ENCODE measurements at regions not wholly inside any gene's neighbourhood (a gene's known extent, or its start where the extent isn't known, plus 50 kb on each side); places are given as distances from the start of the nearest gene placed in this dataset.

DNA sequence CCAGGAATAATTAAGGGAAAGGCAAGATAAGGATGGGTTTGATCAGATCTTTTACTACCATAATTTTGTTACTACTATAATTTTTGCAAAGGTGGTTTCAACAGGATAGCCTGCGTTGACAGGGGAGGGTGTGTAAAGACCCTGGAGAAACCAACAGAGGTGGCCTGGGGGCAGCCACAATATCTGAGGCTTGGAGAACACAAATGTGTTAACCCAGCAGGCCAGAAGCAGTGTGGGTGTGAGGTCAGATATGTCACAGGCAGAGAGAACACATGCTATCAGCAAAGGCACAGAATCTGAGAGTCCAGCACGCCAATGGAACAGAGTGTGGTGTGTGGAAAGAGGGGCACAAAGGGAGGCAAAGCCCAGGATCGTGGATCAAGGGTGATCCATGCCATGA is 399.4 kb upstream of the TRIB2 start:
- no peak for DNase-seq (ENCODE audit: low read depth)
- Histone ChIP-seq H3K4me1 (ENCODE audit: control insufficient read depth, insufficient read depth, low read length) (peaks cover 50% of the 10 kb centered on the region), H3K27me3 (replicated peaks; ENCODE audit: control insufficient read depth, insufficient read depth, low read length) (no peaks in the 10 kb centered on the region), H3K4me3 (ENCODE audit: low read length) (no peak overlapping the region), H3K36me3 (ENCODE audit: control insufficient read depth, insufficient read depth, low read length, severe bottlenecking) (no peaks in the 10 kb centered on the region), H3K9ac (ENCODE audit: low read length) (no peak overlapping the region), H3K9me3 (ENCODE audit: control insufficient read depth, low read length) (no peaks in the 10 kb centered on the region)

- DNase-seq (ENCODE audit: low read depth) = peak; percentile 84
- Histone ChIP-seq H3K9me3 (ENCODE audit: control insufficient read depth, low read length) (no peaks in the 10 kb centered on the region), H3K4me3 (ENCODE audit: low read length) (no peak overlapping the region), H3K36me3 (ENCODE audit: control insufficient read depth, insufficient read depth, low read length, severe bottlenecking) (no peaks in the 10 kb centered on the region), H3K9ac (ENCODE audit: low read length) (no peak overlapping the region), H3K27me3 (replicated peaks; ENCODE audit: control insufficient read depth, insufficient read depth, low read length) (no peaks in the 10 kb centered on the region), H3K4me1 (ENCODE audit: control insufficient read depth, insufficient read depth, low read length) (peaks cover 50% of the 10 kb centered on the region)
Measured at GRCh38 chr2:12317814-12318426, 398.8 kb upstream of the TRIB2 start.

- peak; percentile 83 for DNase-seq (ENCODE audit: low read depth)
- no peaks in the 10 kb centered on the region for H3K36me3 ChIP-seq (ENCODE audit: control insufficient read depth, insufficient read depth, low read length, severe bottlenecking)
- H3K9ac ChIP-seq (ENCODE audit: low read length) = no peak overlapping the region
- H3K4me3 ChIP-seq (ENCODE audit: low read length) = no peak overlapping the region
- peaks cover 51% of the 10 kb centered on the region for H3K4me1 ChIP-seq (ENCODE audit: control insufficient read depth, insufficient read depth, low read length)
- no peaks in the 10 kb centered on the region for H3K27me3 ChIP-seq (replicated peaks; ENCODE audit: control insufficient read depth, insufficient read depth, low read length)
- no peaks in the 10 kb centered on the region for H3K9me3 ChIP-seq (ENCODE audit: control insufficient read depth, low read length)
Measured at GRCh38 chr2:12318427-12319057, 398.2 kb upstream of the TRIB2 start.

- Histone ChIP-seq H3K4me1 (ENCODE audit: control insufficient read depth, insufficient read depth, low read length) (peaks cover 45% of the 10 kb centered on the region), H3K9me3 (ENCODE audit: control insufficient read depth, low read length) (no peaks in the 10 kb centered on the region), H3K27me3 (replicated peaks; ENCODE audit: control insufficient read depth, insufficient read depth, low read length) (no peaks in the 10 kb centered on the region), H3K9ac (ENCODE audit: low read length) (no peak overlapping the region), H3K4me3 (ENCODE audit: low read length) (peak overlapping the region; percentile 18), H3K36me3 (ENCODE audit: control insufficient read depth, insufficient read depth, low read length, severe bottlenecking) (no peaks in the 10 kb centered on the region)
- DNase-seq (ENCODE audit: low read depth) = no peak
Measured at GRCh38 chr2:12320027-12320734, 396.6 kb upstream of the TRIB2 start.

DNA sequence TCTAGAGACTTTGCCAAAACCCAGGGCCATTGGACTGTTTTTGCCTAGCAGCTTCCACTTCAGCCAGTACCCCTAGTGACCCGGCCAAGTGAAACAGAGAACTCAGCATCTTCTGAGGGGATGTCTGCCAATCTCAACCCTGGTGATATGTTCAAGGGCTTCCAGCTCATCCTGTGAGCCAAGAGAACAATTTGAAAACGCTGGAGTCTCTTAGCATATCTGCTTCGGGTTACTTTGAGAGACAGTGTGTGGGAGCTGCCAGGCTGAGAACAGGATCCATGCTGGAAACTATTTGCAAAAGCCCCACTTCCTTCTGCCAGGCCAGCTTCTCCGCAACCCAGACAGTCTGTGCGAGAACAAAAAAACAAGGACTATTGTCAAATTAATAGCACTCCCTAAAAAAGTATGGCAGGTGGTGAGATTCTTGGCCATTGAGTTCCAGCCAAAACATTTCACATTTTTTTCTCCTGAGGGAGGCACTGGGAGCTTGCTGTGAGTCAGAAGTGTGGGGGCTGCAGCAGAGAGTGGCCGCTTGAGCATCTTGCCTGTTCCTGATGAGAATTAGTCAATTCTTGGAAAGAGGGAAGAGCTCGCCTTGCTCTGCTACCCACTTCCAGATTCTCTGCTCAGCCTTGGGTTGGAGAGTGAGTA is 395.6 kb upstream of the TRIB2 start:
- no peaks in the 10 kb centered on the region for H3K9me3 ChIP-seq (ENCODE audit: control insufficient read depth, low read length)
- no peak overlapping the region for H3K9ac ChIP-seq (ENCODE audit: low read length)
- no peaks in the 10 kb centered on the region for H3K36me3 ChIP-seq (ENCODE audit: control insufficient read depth, insufficient read depth, low read length, severe bottlenecking)
- peak; percentile 81 for DNase-seq (ENCODE audit: low read depth)
- peak overlapping the region; percentile 18 for H3K4me3 ChIP-seq (ENCODE audit: low read length)
- H3K27me3 ChIP-seq (replicated peaks; ENCODE audit: control insufficient read depth, insufficient read depth, low read length) = no peaks in the 10 kb centered on the region
- peaks cover 45% of the 10 kb centered on the region for H3K4me1 ChIP-seq (ENCODE audit: control insufficient read depth, insufficient read depth, low read length)

GRCh38 chr2:12321886-12322285 is 394.9 kb upstream of the TRIB2 start:
- Histone ChIP-seq H3K9me3 (ENCODE audit: control insufficient read depth, low read length) (no peaks in the 10 kb centered on the region), H3K27me3 (replicated peaks; ENCODE audit: control insufficient read depth, insufficient read depth, low read length) (no peaks in the 10 kb centered on the region), H3K9ac (ENCODE audit: low read length) (no peak overlapping the region), H3K4me1 (ENCODE audit: control insufficient read depth, insufficient read depth, low read length) (peaks cover 45% of the 10 kb centered on the region), H3K4me3 (ENCODE audit: low read length) (peak overlapping the region; percentile 6), H3K36me3 (ENCODE audit: control insufficient read depth, insufficient read depth, low read length, severe bottlenecking) (no peaks in the 10 kb centered on the region)
- DNase-seq (ENCODE audit: low read depth) = no peak

GRCh38 chr2:12325806-12326205 is 390.9 kb upstream of the TRIB2 start:
- Histone ChIP-seq H3K9ac (ENCODE audit: low read length) (no peak overlapping the region), H3K4me3 (ENCODE audit: low read length) (no peak overlapping the region), H3K27me3 (replicated peaks; ENCODE audit: control insufficient read depth, insufficient read depth, low read length) (no peaks in the 10 kb centered on the region), H3K4me1 (ENCODE audit: control insufficient read depth, insufficient read depth, low read length) (peaks cover 17% of the 10 kb centered on the region), H3K36me3 (ENCODE audit: control insufficient read depth, insufficient read depth, low read length, severe bottlenecking) (no peaks in the 10 kb centered on the region), H3K9me3 (ENCODE audit: control insufficient read depth, low read length) (no peaks in the 10 kb centered on the region)
- DNase-seq (ENCODE audit: low read depth) = peak; percentile 27

- Histone ChIP-seq H3K9me3 (ENCODE audit: control insufficient read depth, low read length) (no peaks in the 10 kb centered on the region), H3K36me3 (ENCODE audit: control insufficient read depth, insufficient read depth, low read length, severe bottlenecking) (no peaks in the 10 kb centered on the region), H3K9ac (ENCODE audit: low read length) (no peak overlapping the region), H3K4me3 (ENCODE audit: low read length) (no peak overlapping the region), H3K27me3 (replicated peaks; ENCODE audit: control insufficient read depth, insufficient read depth, low read length) (no peaks in the 10 kb centered on the region), H3K4me1 (ENCODE audit: control insufficient read depth, insufficient read depth, low read length) (peaks cover 9% of the 10 kb centered on the region)
- DNase-seq (ENCODE audit: low read depth) = no peak
Measured at GRCh38 chr2:12326449-12327190, 390.1 kb upstream of the TRIB2 start.

DNA sequence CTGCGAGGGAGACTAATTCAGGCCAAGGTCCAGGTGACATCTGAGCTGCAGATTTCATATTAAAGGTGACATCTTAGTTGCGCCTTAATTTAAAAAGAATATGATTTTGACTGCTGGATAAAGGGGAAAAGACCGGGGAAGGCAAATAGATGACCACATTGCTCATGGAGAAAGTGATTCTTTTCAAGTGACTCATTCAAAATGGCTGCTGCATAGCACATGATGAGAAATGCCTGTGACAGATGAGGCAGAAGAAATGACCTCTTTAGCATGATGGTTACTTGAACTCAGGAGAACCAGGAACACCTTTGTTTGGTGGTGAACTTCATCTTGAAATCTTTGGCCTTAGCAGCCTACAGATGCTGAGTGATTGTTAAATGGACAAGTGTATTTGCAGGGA is 385.8 kb upstream of the TRIB2 start:
- peak; percentile 36 for DNase-seq (ENCODE audit: low read depth)
- H3K4me3 ChIP-seq (ENCODE audit: low read length) = no peak overlapping the region
- H3K9me3 ChIP-seq (ENCODE audit: control insufficient read depth, low read length) = no peaks in the 10 kb centered on the region
- H3K36me3 ChIP-seq (ENCODE audit: control insufficient read depth, insufficient read depth, low read length, severe bottlenecking) = no peaks in the 10 kb centered on the region
- H3K4me1 ChIP-seq (ENCODE audit: control insufficient read depth, insufficient read depth, low read length) = no peaks in the 10 kb centered on the region
- H3K27me3 ChIP-seq (replicated peaks; ENCODE audit: control insufficient read depth, insufficient read depth, low read length) = no peaks in the 10 kb centered on the region
- H3K9ac ChIP-seq (ENCODE audit: low read length) = no peak overlapping the region

GRCh38 chr2:12331698-12332097 is 385.0 kb upstream of the TRIB2 start:
- no peak overlapping the region for H3K9ac ChIP-seq (ENCODE audit: low read length)
- no peak overlapping the region for H3K4me3 ChIP-seq (ENCODE audit: low read length)
- no peak for DNase-seq (ENCODE audit: low read depth)
- no peaks in the 10 kb centered on the region for H3K27me3 ChIP-seq (replicated peaks; ENCODE audit: control insufficient read depth, insufficient read depth, low read length)
- H3K4me1 ChIP-seq (ENCODE audit: control insufficient read depth, insufficient read depth, low read length) = no peaks in the 10 kb centered on the region
- no peaks in the 10 kb centered on the region for H3K36me3 ChIP-seq (ENCODE audit: control insufficient read depth, insufficient read depth, low read length, severe bottlenecking)
- no peaks in the 10 kb centered on the region for H3K9me3 ChIP-seq (ENCODE audit: control insufficient read depth, low read length)

DNA sequence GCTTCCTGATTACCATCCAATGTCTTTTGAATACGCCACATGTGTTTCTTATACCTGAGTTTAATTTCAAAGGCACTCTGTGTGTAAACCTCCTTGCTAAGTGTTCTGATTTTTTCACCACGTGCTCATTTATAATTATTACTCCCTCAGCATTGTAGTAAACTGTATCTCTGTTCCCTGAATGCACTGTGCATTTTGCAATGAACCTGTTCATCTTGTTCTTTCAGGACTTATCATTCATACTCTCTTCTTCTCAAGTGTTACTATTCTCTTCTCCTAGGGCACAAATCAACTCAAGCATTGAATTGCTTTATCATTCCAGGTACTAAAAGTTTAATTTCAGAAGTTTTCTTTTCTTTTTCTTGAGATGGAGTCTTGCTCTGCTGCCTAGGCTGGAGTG is 383.4 kb upstream of the TRIB2 start:
- no peaks in the 10 kb centered on the region for H3K27me3 ChIP-seq (replicated peaks; ENCODE audit: control insufficient read depth, insufficient read depth, low read length)

More for the DNA sequence above, 383.4 kb upstream of the TRIB2 start:
- Histone ChIP-seq H3K36me3 (ENCODE audit: control insufficient read depth, insufficient read depth, low read length, severe bottlenecking) (no peaks in the 10 kb centered on the region), H3K4me3 (ENCODE audit: low read length) (no peak overlapping the region), H3K4me1 (ENCODE audit: control insufficient read depth, insufficient read depth, low read length) (no peaks in the 10 kb centered on the region), H3K9me3 (ENCODE audit: control insufficient read depth, low read length) (no peaks in the 10 kb centered on the region), H3K9ac (ENCODE audit: low read length) (no peak overlapping the region)
- DNase-seq (ENCODE audit: low read depth) = no peak

All from adipocyte (in vitro differentiated cells).